HG03108 (cell line): ENCODE measurements at regions not wholly inside any gene's neighbourhood (a gene's known extent, or its start where the extent isn't known, plus 50 kb on each side); places are given as distances from the start of the nearest gene placed in this dataset.
"Not testable (repeated sequence)": the region's sequence is repeated elsewhere in the genome, so short reads cannot be mapped to it uniquely, and the experiment has no call there.

Experiments used
- ATAC-seq: cut with Tn5 transposase; IDR thresholded peaks from one replicate; pipeline ENCODE4 v1.9.1; 2021; ENCODE audit warnings: moderate library complexity; ENCODE audit not compliant: unreplicated experiment

GRCh38 chr10:129207297-129207696 is 259.7 kb upstream of the MGMT start:
- ATAC-seq: no peak

- no peak for ATAC-seq
Measured at GRCh38 chr10:129210876-129211275, 256.2 kb upstream of the MGMT start.

GRCh38 chr10:129213256-129213655 is 253.8 kb upstream of the MGMT start:
- no peak for ATAC-seq

- ATAC-seq: not testable (repeated sequence)
Measured at GRCh38 chr10:129213996-129214395, 253.0 kb upstream of the MGMT start.

- ATAC-seq: no peak
Measured at GRCh38 chr10:129219364-129219763, 247.7 kb upstream of the MGMT start.

GRCh38 chr10:129222436-129222835 is 244.6 kb upstream of the MGMT start:
- no peak for ATAC-seq

GRCh38 chr10:129223363-129223762 is 243.7 kb upstream of the MGMT start:
- no peak for ATAC-seq

- ATAC-seq: no peak
Measured at GRCh38 chr10:129224065-129224464, 243.0 kb upstream of the MGMT start.

GRCh38 chr10:129231821-129232220 is 235.2 kb upstream of the MGMT start:
- no peak for ATAC-seq

- ATAC-seq: no peak
Measured at GRCh38 chr10:129233351-129234148, 233.5 kb upstream of the MGMT start.

- no peak for ATAC-seq
Measured at GRCh38 chr10:129236274-129236691, 230.8 kb upstream of the MGMT start.

GRCh38 chr10:129241461-129241860 is 225.6 kb upstream of the MGMT start:
- no peak for ATAC-seq

GRCh38 chr10:129244298-129244697 is 222.7 kb upstream of the MGMT start:
- ATAC-seq: no peak

GRCh38 chr10:129244757-129245156 is 222.3 kb upstream of the MGMT start:
- no peak for ATAC-seq

- ATAC-seq: no peak
Measured at GRCh38 chr10:129253161-129253864, 213.7 kb upstream of the MGMT start.

- ATAC-seq: no peak
Measured at GRCh38 chr10:129253865-129254179, 213.2 kb upstream of the MGMT start.

GRCh38 chr10:129258283-129258923 is 208.6 kb upstream of the MGMT start:
- ATAC-seq: no peak

GRCh38 chr10:129259128-129259815 is 207.8 kb upstream of the MGMT start:
- ATAC-seq: no peak

GRCh38 chr10:129272176-129272575 is 194.9 kb upstream of the MGMT start:
- ATAC-seq: no peak

- no peak for ATAC-seq
Measured at GRCh38 chr10:129272866-129273650, 194.0 kb upstream of the MGMT start.

- ATAC-seq: no peak
Measured at GRCh38 chr10:129273860-129274259, 193.2 kb upstream of the MGMT start.
